Stimulated activated naive CD8-positive, alpha-beta T cell treated with anti-CD3 and anti-CD28 coated beads, Interleukin-15, Interleukin-2, amounts not matched to agents 100 U/mL and 50 U/mL, for 24 hours (primary cell): ENCODE measurements at regions not wholly inside any gene's neighbourhood (a gene's known extent, or its start where the extent isn't known, plus 50 kb on each side); places are given as distances from the start of the nearest gene placed in this dataset.

ENCODE experiments used
- ATAC-seq: fragments of 150-1000 bp; cut with Tn5 transposase; one replicate; pipeline ENCODE4 v1.10.0; 2021
- DNase-seq: peaks from one replicate; pipeline ENCODE4 v3.0.0; 2021

- ATAC-seq (no peak), DNase-seq (no peak)
These were observed 512.0 kb downstream of the FOXG1 start for GRCh38 chr14:29278301-29279263.

GRCh38 chr14:29282169-29282568, 515.6 kb downstream of the FOXG1 start:
- DNase-seq (no peak), ATAC-seq (no peak)

- ATAC-seq (no peak), DNase-seq (no peak)
These were observed 523.9 kb downstream of the FOXG1 start for GRCh38 chr14:29290441-29290840.

DNA sequence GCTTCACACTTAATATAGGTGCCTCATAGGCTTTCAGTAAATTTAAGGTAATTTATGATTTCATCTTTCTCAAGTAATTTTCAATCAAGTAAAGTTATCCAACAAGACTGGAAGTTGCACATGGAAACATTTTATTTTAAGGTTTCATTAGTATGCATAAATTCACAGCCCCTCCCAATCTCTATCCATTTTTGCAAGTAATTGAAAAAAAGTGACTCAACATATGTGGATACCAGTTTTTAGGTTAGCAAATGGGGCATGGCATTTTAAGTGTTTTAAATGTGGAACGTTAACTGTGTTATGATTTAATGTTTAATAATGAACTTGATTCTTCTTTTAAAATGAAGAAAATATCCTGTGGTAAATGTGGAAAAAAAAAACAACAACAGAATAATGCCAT, 532.8 kb downstream of the FOXG1 start:
- DNase-seq (no peak), ATAC-seq (no peak)

GRCh38 chr14:29301571-29301970, 535.0 kb downstream of the FOXG1 start:
- no peak for ATAC-seq
- DNase-seq: no peak

- DNase-seq: no peak
- ATAC-seq: no peak
These were observed 543.6 kb downstream of the FOXG1 start for GRCh38 chr14:29310210-29310609.

DNA sequence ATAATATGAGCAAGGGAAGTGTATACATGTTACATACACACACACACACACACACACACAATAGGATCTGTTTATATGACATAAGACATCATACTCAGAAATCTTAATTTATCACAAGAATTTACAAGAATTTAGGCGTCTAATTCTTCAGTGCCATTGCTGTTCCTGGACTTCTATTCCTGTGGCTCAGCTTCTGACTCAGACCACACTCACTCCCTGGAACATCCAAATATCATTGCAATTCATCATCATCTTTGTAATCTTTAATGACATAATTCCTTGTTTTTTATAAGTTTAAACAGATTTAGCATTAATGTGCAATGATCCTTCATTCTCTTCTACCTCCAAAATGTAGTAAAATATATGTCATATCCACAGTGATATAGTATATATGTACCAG, 544.2 kb downstream of the FOXG1 start:
- DNase-seq: no peak
- no peak for ATAC-seq

DNA sequence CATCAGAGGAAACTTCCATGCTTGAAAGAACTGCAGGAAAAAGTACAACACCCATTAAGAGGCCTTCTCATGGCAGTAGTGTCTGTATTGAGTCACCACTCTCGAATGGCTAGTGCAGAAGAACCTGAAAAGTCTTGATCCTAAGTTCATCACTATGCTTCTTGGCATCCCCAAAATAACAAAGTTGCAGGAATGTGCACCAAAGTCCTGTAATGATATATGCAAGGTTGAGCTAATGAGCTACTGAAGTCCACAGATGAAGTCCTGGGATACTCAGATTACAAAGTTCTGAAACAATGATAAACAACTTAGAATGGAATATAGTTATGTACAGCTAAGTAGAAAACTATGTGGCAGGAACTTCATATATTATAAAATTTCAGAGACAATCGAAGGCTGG, 545.4 kb downstream of the FOXG1 start:
- no peak for DNase-seq
- no peak for ATAC-seq

DNA sequence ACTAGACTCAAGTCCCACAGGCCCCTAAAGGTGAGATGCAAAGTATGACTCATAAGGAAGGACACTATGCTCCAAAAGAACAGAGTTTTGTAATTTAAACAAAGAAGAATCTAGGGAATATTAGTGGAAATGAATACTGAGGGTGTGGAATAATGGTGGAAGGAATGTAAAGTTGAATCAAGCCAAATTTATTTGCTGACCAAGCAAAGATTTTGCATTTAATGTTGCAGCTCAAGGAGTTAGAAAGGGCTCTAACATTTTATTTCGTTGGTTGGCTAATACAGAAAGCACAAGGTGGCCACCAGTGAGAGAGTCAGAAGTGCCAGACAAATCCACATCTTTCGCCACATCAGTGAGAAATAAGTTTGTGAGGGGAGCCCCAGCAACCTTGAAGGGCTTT, 550.3 kb downstream of the FOXG1 start:
- DNase-seq (no peak), ATAC-seq (no peak)

- DNase-seq (no peak), ATAC-seq (no peak)
These were observed 550.8 kb downstream of the FOXG1 start for GRCh38 chr14:29317423-29317822.

- ATAC-seq (no peak), DNase-seq (no peak)
These were observed 553.7 kb downstream of the FOXG1 start for GRCh38 chr14:29320286-29320685.

GRCh38 chr14:29321646-29322045, 555.1 kb downstream of the FOXG1 start:
- DNase-seq (no peak), ATAC-seq (no peak)

DNA sequence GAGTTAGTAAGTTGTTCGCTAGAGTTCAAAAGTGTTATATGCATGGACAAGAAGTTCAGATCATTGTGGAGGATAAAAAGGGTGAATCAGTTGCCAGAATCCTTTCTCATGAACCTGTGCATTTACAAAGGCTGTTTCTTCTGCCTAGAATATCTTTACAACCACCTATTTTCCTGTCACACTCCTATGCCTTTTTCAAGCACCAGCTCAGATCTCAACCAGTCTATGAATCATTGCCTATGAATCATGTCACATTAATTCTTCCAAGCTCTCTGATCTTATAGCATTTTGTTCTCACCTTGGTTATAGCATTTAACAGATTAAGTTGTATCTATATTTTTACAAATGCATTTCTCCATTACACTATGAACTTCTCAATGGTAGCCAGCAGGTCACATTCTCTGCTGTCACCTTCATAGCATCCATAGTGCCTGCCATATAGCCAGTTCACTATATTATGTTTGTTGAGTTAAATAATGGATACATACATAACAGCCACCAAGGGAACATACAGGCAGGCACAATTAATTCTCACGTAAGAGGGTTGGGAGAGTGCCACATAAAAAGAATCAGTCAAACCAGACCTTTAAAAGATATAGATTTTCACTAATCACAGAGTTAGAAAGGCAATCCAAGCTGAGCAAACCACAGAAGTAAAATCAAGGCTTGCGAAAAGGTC, 573.0 kb downstream of the FOXG1 start:
- DNase-seq (no peak), ATAC-seq (no peak)

DNA sequence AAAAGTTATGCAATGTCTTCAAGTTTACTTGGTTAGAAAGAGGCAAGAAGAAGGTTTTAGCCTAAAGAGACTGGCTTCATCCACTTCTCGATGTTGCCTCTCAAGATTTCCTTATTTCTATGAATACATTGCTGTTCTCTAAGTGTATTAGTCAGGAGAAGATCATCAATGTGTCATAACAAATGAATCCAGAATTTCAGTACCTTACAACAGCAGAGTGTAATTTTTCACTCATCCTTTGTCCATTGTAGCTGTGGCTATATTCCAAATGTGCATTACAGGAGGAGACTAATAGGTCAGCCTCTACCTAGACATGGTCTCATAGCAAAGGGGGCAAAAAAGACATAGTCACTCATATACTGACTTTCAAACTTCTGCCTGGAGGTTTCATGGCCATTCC, 579.1 kb downstream of the PRKD1 start:
- no peak for DNase-seq
- ATAC-seq: no peak

- DNase-seq (no peak), ATAC-seq (no peak)
These were observed 577.2 kb downstream of the PRKD1 start for GRCh38 chr14:29350496-29350895.

DNA sequence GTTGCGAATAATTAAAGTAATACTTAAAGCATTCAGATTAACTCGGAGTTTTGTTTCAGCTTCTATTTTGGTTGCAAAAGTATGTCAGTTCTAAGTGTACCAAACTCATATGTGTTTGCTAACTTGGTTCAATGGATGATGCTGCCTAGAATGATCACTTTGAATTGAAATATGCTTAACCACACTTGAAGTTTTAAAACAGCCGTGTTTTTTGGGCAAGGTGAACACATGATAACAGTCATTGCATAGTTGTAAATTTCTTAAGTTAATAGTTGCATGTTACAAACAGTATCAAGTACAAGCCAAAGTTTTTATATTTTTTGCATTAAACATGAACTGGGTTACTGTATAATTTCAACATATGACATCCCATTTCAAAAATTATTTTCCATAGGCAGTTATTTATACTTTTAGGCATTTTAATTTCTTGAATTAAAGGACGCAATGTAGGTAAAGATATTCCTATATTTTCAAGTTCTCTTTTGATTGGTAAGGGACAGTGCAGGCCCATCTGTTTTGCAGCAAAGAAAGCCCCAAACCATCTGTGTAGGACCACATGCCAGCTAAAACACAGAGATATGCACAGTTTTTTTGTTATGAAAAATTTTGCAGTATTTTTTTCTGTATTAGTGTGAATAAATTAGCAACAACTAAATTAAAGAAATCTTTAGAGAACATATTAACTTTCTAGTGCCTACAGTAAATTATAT, 575.5 kb downstream of the PRKD1 start:
- no peak for DNase-seq
- no peak for ATAC-seq

DNA sequence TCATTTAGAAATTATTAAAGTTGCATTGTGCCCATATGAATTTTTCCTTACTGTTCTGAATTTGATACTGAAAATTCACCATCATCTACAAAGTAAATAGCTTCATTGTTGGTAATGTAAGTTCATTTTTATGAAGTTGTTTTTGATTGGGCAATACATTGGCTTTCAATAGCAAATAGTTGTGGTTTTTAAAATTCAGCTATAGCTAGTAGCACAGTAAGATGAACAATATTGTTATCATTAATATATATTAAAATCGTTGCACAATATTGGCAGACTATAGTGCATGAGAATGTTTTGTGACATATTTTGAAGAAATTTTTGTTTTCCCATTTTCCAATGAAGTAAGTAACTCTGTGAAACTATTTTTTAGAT, 575.0 kb downstream of the PRKD1 start:
- DNase-seq (no peak), ATAC-seq (no peak)

- DNase-seq (no peak), ATAC-seq (no peak)
These were observed 574.1 kb downstream of the PRKD1 start for GRCh38 chr14:29353513-29353912.

DNA sequence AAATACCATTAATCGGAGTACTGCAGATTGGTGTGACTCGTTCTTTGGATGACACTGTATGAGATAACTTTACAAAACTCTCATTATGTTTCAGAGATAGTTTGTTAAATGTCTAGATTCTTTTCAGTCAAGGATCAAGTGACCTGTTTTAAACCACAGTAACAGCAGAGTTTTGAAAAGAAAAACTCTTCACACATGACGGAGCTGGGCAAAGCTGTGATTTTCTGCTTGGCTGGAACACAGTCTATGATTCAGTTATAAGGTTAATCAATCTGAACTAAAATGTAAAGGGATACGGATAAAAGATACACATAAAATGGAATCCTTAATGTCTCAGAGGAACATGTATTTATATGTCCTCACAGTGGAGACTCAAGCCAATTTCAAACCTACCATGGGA, 573.2 kb downstream of the PRKD1 start:
- DNase-seq (no peak), ATAC-seq (no peak)

DNA sequence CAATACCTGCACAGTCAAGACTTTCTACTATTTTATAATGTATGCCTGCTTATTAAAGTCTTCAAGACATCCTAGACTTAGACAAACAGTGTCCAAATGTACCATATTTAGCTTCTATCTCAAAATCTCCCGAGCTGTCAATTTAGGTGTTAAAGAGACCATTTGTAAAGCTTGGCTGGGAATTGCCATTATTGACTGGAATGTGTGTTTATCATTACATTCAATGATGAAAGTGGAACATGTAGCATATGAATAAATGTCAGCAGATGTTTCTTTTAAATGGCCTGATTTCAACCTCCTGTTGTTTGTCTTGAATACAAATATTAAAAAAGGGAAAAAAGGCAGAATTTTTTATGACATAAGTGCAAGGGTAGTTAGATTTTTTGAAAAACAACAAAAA, 572.3 kb downstream of the PRKD1 start:
- ATAC-seq: no peak
- no peak for DNase-seq

DNA sequence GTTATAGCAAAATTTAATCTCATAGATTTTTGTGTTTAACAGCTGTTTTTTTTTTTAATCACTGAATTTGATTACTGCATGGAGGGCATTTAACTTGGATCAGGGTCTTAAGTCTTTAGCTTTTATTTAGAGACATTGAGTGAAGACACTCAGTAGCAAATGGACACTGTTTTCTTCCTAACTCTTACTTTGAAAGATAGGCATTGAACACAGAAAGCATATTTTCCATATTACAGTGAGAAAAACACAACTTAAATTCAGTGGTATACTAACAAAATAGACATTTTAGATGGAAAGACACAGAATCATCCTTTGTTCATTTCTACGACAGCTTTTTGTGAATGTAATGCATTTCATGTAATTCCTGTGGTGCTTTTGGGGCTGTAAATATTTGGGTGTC, 571.8 kb downstream of the PRKD1 start:
- ATAC-seq (no peak), DNase-seq (no peak)

DNA sequence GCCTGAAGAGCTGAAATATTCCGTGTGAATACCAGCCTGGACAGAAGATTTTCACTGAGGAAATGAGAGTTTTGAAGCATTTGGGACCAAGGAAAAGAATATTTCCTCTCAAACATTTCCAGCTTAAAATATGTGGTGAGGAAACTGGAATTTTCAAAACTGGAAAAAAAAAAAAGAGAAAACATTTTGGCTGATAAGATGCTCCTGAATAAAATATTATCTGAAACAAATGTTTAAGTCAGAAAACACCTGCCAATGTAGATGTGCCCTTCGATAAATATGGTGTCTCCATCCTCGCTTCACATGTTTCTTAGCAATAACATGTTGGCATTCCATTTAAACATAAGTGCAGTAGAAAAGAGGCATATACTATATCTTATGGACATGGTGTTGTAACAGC, 567.0 kb downstream of the PRKD1 start:
- no peak for DNase-seq
- no peak for ATAC-seq

DNA sequence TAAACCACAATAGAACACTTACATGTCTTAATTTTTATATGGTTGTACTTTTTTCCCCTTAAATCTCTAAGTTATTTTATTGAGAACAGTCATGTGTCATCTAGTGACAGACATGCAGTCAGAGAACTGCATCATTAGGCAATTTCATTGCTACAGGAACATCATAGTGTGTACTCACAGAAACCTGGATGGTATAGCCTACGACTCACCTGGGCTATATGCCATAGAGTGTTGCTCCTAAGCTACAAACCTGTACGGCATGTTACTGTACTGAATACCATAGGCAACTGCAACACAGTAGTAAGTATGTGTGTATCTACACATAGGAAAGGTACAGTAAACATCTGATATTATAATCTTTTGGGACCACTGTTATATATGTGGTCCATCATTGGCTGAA, 557.6 kb downstream of the PRKD1 start:
- ATAC-seq (no peak), DNase-seq (no peak)
